Epithelial cell of prostate (primary cell): ENCODE measurements at regions not wholly inside any gene's neighbourhood (a gene's known extent, or its start where the extent isn't known, plus 50 kb on each side); places are given as distances from the start of the nearest gene placed in this dataset.
"Not testable (repeated sequence)": the region's sequence is repeated elsewhere in the genome, so short reads cannot be mapped to it uniquely, and the experiment has no call there.

Source experiments
- DNase-seq: peaks from one replicate; pipeline ENCODE4 v3.0.0-alpha.2; 2011; ENCODE audit warnings: low read depth, low spot score
- H3K27ac ChIP-seq: fragments of 450-650 bp; 2 replicates; pipeline ENCODE4 v1.5.1; 2017; ENCODE audit warnings: mild to moderate bottlenecking

GRCh38 chr19:21668072-21668773, 99.2 kb downstream of the ZNF100 start:
- H3K27ac ChIP-seq, DNase-seq: not testable (repeated sequence)

GRCh38 chr19:21655540-21656126, 111.7 kb downstream of the ZNF100 start:
- no peak overlapping the region for H3K27ac ChIP-seq
- DNase-seq = no peak

DNA sequence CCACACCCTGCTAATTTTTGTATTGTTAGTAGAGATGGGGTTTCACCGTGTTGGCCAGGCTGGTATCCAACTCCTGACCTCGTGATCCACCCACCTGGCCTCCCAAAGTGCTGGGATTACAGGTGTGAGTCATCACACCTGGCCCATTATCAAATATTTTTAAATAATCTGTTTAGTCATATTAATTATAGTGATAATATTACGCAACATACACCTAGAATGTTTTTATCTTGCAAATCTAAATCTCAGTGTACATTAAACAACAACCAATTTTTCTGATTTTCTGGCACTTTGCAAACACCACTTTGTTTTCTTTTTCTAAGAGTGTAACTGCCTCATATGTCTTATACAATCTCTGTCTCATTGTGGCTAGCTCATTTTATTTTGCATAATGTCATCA, 115.9 kb downstream of the ZNF100 start:
- H3K27ac ChIP-seq = not testable (repeated sequence)

DNA sequence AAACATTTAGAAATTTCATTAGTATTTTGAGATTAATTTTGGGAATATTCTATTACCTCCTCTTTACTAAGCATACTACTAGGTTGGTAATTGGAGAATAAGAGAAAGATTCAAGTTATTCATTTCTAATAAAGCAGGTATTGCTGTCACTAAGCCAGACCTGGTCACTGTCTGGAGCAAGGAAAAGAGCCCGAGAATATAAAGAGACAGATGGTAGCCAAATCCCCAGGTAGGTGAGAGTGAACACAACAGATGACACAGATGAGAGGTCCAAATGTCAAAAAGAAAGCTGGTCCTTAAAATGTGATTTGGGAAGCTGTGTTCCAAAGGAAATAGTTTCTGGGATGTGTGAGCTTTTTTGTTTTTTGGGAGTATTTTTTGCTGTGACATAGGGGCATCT, 128.6 kb downstream of the ZNF100 start:
- no peak overlapping the region for H3K27ac ChIP-seq
- no peak for DNase-seq

More for the DNA sequence above, 115.9 kb downstream of the ZNF100 start:
- DNase-seq = not testable (repeated sequence)

- DNase-seq = no peak
- no peak overlapping the region for H3K27ac ChIP-seq
Observed at GRCh38 chr19:21626924-21627697, 121.7 kb downstream of the ZNF429 start.

GRCh38 chr19:21626091-21626490, 120.7 kb downstream of the ZNF429 start:
- no peak overlapping the region for H3K27ac ChIP-seq
- no peak for DNase-seq

- H3K27ac ChIP-seq = no peak overlapping the region
- no peak for DNase-seq
Observed at GRCh38 chr19:21622920-21623319, 117.5 kb downstream of the ZNF429 start.

DNA sequence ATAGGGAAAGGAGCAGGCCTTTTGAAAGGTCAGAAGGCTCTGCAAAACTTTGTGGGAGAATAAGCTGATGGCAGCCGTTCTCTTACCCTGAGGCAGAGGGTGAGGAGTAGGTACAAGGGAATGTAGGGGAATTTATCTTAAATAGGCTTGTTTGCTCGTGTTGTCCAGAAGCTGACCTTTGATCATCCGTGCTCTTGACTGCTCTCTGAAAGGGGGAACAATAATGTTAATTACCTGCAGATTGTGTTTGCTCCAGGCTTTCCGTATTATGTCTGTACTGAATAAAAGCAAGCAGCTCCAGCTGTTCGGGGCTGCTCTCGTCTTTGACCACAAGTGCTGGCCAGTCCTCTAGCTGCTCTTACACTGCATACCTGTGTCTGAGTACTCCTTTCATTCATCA, 116.3 kb downstream of the ZNF429 start:
- no peak overlapping the region for H3K27ac ChIP-seq
- no peak for DNase-seq

DNA sequence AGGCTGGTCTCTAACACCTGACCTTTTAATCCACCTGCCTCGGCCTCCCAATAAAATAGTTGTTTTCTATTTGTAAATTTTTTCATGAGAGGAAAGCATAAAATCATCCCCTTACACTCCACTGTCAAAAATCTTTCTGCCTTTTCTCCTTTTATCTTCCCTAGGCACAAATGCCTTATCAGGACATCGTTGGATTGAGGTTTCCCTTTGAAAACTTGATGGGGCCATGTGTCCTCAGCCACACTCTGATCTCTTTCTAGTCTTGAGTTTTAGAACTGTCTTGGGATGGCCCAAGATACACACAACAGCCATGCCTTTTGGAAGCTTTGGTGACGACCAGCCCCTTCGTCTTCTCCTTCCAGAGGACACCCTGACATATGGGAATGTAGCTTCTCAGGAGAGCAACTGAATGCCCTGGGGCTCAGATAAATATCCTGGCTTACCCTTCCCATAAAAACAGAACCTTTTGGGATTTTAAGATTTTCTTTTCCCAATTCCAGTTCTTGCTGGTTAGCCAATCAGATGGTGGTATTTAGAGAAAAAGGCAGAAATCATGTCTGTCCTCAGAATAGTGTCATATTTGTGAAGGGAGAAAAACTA, 112.4 kb downstream of the ZNF429 start:
- no peak for DNase-seq
- H3K27ac ChIP-seq = no peak overlapping the region

GRCh38 chr19:21614776-21615175, 109.4 kb downstream of the ZNF429 start:
- not testable (repeated sequence) for H3K27ac ChIP-seq, DNase-seq

- not testable (repeated sequence) for H3K27ac ChIP-seq, DNase-seq
Observed at GRCh38 chr19:21613201-21613600, 107.8 kb downstream of the ZNF429 start.

- no peak overlapping the region for H3K27ac ChIP-seq
- DNase-seq = no peak
Observed at GRCh38 chr19:21612403-21612872, 107.0 kb downstream of the ZNF429 start.

DNA sequence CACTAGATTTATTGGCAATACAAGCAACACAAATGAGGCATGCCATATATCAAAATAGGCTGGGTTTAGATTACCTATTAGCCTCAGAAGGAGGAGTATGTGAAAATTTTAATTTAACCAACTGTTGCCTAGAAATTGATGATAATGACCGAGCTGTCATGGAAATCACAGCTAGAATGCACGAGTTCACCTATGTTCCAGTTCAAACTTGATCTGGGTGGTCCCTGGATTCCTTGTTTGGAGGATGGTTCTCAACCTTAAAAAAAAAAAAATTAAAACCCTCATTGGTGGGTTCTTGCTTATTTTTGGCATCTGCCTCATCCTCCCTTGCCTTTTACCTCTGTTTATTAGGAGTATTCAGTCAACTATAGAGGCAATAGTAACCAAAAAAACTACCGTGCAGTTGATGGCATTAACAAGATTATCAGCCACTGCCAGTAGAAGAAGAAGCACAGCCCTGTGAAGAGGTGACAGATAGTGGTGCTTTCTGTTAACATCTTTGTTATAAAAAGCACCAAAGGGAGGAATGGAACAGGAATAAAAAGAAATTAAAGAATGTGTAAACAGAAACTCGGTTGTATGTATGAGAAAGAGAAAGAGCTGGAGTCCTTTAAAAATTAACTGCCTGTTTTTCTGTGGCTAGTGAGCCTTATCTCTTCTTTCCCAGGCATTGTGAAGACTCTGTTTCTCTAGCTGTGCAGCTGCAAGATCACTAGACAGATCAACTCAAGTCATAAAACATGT, 106.4 kb downstream of the ZNF429 start:
- no peak overlapping the region for H3K27ac ChIP-seq
- DNase-seq = no peak

DNA sequence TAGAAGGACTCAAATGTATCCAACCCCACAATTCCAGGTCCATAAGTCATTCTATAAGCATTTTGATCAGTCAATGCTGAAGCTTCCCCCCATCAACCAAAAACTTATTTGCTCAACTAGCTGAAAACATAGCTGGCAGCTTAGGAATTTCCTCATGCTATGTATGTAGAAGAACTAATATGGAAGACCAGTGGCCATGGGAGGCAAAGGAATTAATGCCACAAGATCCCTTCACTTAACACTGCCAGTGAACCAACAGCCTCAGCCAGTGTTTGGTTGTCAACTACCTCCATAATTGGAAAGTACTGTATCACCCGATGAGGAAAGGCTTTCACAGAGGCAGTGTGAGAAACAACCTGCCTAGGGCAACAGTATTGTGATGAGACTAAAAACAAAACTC, 105.4 kb downstream of the ZNF429 start:
- H3K27ac ChIP-seq = no peak overlapping the region
- DNase-seq = no peak

- no peak for DNase-seq
- no peak overlapping the region for H3K27ac ChIP-seq
Observed at GRCh38 chr19:21610341-21610740, 104.9 kb downstream of the ZNF429 start.

GRCh38 chr19:21608571-21608970, 103.2 kb downstream of the ZNF429 start:
- H3K27ac ChIP-seq = no peak overlapping the region
- no peak for DNase-seq

DNA sequence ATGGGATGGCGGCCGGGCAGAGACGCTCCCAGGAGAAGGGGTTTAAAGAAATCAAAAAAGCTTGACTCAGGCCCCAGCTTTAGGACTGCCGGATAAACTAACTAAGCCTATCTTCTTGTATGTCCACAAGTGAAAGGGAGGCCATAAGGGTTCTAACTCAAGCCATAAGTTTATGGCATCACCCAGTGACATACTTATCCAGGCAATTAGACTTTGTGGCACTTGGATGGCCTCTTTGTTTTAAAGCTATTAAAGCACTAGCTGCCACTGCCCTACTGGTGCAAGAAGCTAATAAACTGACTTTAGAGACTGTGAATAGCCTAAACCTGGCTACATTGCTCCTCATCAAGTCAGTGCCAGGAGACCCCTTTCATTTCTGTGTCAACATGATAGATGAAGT, 102.0 kb downstream of the ZNF429 start:
- H3K27ac ChIP-seq = no peak overlapping the region
- no peak for DNase-seq

DNA sequence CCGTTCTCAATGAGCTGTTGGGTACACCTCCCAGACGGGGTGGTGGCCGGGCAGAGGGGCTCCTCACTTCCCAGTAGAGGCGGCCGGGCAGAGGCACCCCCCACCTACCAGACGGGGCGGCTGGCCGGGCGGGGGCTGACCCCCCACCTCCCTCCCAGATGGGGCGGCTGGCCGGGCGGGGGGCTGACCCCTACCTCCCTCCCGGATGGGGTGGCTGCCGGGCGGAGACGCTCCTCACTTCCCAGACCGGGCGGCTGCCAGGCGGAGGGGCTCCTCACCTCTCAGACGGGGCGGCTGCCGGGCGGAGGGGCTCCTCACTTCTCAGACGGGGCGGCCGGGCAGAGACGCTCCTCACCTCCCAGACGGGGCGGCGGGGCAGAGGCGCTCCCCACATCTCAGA, 101.6 kb downstream of the ZNF429 start:
- H3K27ac ChIP-seq, DNase-seq: not testable (repeated sequence)

DNA sequence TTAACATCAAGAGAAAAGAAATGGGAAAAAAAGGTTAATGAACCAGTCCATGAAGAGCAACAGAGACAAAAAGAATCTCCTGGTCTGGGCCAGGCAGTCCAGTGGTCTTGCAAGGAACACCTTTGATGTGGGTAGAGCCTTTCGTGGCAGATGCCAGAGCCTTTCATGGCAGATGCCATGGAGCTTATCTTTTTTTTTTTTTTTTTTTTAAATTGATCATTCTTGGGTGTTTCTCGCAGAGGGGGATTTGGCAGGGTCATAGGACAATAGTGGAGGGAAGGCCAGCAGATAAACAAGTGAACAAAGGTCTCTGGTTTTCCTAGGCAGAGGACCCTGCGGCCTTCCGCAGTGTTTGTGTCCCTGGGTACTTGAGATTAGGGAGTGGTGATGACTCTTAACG, 100.9 kb downstream of the ZNF429 start:
- not testable (repeated sequence) for DNase-seq

GRCh38 chr19:21604951-21605476, 99.6 kb downstream of the ZNF429 start:
- H3K27ac ChIP-seq = no peak overlapping the region
- DNase-seq = peak; percentile 50

More for the DNA sequence above, 100.9 kb downstream of the ZNF429 start:
- not testable (repeated sequence) for H3K27ac ChIP-seq
